GM12878 (cell line): ENCODE measurements at regions not wholly inside any gene's neighbourhood (a gene's known extent, or its start where the extent isn't known, plus 50 kb on each side); places are given as distances from the start of the nearest gene placed in this dataset.

Source experiments
- ATAC-seq: fragments of 200-7000 bp; cut with Tn5 transposase; 3 replicates; pipeline ENCODE4 v1.9.1; 2020; ENCODE audit warnings: mild to moderate bottlenecking, moderate library complexity
- BruUV-seq: library from RNA; stranded (reverse); fragments of 400-500 nt; replicated peaks from 2 replicates; lab custom pipeline; 2021; lab: Mats Ljungman, UMichigan
- CTCF ChIA-PET: fragments of 300-600 bp; sonication (Branson Sonifier 250); formaldehyde crosslinking; extraction: SDS; loops from one replicate; lab custom pipeline; 2021; ENCODE audit warnings: inconsistent platforms; lab: Yijun Ruan, JAX
- POLR2A ChIA-PET: fragments of 350-600 bp; formaldehyde crosslinking; extraction: SDS; loops from one replicate; lab custom pipeline; 2021; ENCODE audit warnings: inconsistent platforms; lab: Charles Lee
- RAD21 ChIA-PET: fragments of 300-600 bp; sonication (Branson Sonifier 250); formaldehyde crosslinking; loops from one replicate; lab custom pipeline; 2023; ENCODE audit warnings: antibody characterized with exemption; ENCODE audit not compliant: unreplicated experiment; lab: Charles Lee
- SMC1A ChIA-PET: fragments of 300-600 bp; sonication (Branson Sonifier 250); formaldehyde crosslinking; loops from one replicate; lab custom pipeline; 2023; ENCODE audit not compliant: unreplicated experiment, uncharacterized antibody; lab: Charles Lee
- DNase-seq: peaks from one replicate; pipeline ENCODE4 v3.0.0-alpha.2; 2011; ENCODE audit warnings: low read depth, low spot score
- FAIRE-seq: peaks from 3 replicates; lab custom pipeline; 2011; peaks lifted over from hg19 to GRCh38; lab: Jason Lieb, UNC
- H2AFZ ChIP-seq: 2 replicates; pipeline ENCODE4 v1.6.0; 2011; ENCODE audit warnings: low read depth, low read length, control low read depth; ENCODE audit not compliant: control insufficient read depth
- H3K27ac ChIP-seq: 2 replicates; pipeline ENCODE4 v1.5.1; 2011; ENCODE audit warnings: control low read depth; ENCODE audit not compliant: control insufficient read depth, insufficient read depth
- H3K27me3 ChIP-seq, 2 experiments: replicated peaks in 1 of 2; 2 replicates each; pipeline versions ENCODE4 v1.6.0 to v1.6.1; 2011; ENCODE audit warnings: low read length in 1 of 2; ENCODE audit not compliant: control insufficient read depth in 2 of 2, insufficient read depth in 2 of 2
- H3K36me3 ChIP-seq, 2 experiments: 2 replicates each; pipeline ENCODE4 v1.5.1; 2011; ENCODE audit warnings: low read length in 1 of 2; ENCODE audit not compliant: control insufficient read depth in 2 of 2, insufficient read depth in 2 of 2
- H3K4me1 ChIP-seq: 2 replicates; pipeline ENCODE4 v1.6.1; 2011; ENCODE audit warnings: mild to moderate bottlenecking, low read length, moderate library complexity, mixed read lengths; ENCODE audit not compliant: control insufficient read depth, insufficient read depth
- H3K4me2 ChIP-seq: 2 replicates; pipeline ENCODE4 v1.6.0; 2011; ENCODE audit warnings: control low read depth; ENCODE audit not compliant: control insufficient read depth, insufficient read depth
- H3K4me3 ChIP-seq: fragments of 200-600 bp; sonication (generic); 2 replicates; pipeline ENCODE4 v1.5.1; 2016
- H3K79me2 ChIP-seq: 2 replicates; pipeline ENCODE4 v1.6.0; 2011; ENCODE audit warnings: low read length; ENCODE audit not compliant: control insufficient read depth, insufficient read depth
- H3K9ac ChIP-seq: 2 replicates; pipeline ENCODE4 v1.8.0; 2011; ENCODE audit warnings: low read length, control low read depth, mixed read lengths; ENCODE audit not compliant: control insufficient read depth, insufficient read depth
- H3K9me3 ChIP-seq: replicated peaks from 3 replicates; pipeline ENCODE4 v1.5.1; 2011; ENCODE audit warnings: mild to moderate bottlenecking, low read length; ENCODE audit not compliant: control insufficient read depth, insufficient read depth
- H4K20me1 ChIP-seq: 2 replicates; pipeline ENCODE4 v1.6.0; 2011; ENCODE audit not compliant: control insufficient read depth, insufficient read depth
- HDAC2 ChIP-seq: fragments of 200-600 bp; sonication (generic); IDR thresholded peaks from 2 replicates; pipeline ENCODE4 v1.6.1; 2017
- PAX8 ChIP-seq: fragments of 450-650 bp; IDR thresholded peaks from 2 replicates; pipeline ENCODE4 v1.6.1; 2017; ENCODE audit warnings: mild to moderate bottlenecking, moderate library complexity
- RBBP5 ChIP-seq: fragments of 200-600 bp; sonication (generic); conservative IDR thresholded peaks from 2 replicates; pipeline ENCODE4 v1.6.1; 2016
- REST ChIP-seq: IDR thresholded peaks from 2 replicates; pipeline ENCODE4 v1.6.1; 2012; ENCODE audit warnings: mild to moderate bottlenecking, low read depth, low read length
- RUNX3 ChIP-seq: IDR thresholded peaks from 2 replicates; pipeline ENCODE4 v1.6.1; 2012; ENCODE audit warnings: low read length, inconsistent platforms
- ZNF24 ChIP-seq: fragments of 450-650 bp; IDR thresholded peaks from 2 replicates; pipeline ENCODE4 v1.6.1; 2017; ENCODE audit warnings: antibody characterized with exemption, mild to moderate bottlenecking
- WGBS: methylation state at CpG from one replicate; pipeline ENCODE4 v1.1.6; 2016; ENCODE audit warnings: low lambda C conversion rate; ENCODE audit not compliant: insufficient replicate concordance, insufficient coverage; ENCODE audit errors: missing lambda C conversion rate; 5-methylcytosine and 5-hydroxymethylcytosine counted together
- in situ Hi-C: fragments of 300-500 bp; cut with MboI; formaldehyde crosslinking; loops from 9 replicates; pipeline ENCODE4 v1.14.3; 2018; ENCODE audit warnings: mixed read lengths
- intact Hi-C: fragments of 100-400 bp; cut with micrococcal nuclease; formaldehyde crosslinking; loops from one replicate; pipeline ENCODE4 v1.14.2; 2022; ENCODE audit not compliant: unreplicated experiment
- TF ChIP-seq, protein P1 (sequence below), 3 experiments: IDR thresholded peaks in 2 of 3; conservative IDR thresholded peaks in 1 of 3; 2 replicates each; pipeline ENCODE4 v1.5.1; 2011; ENCODE audit warnings: low read depth in 3 of 3, low read length in 3 of 3, mild to moderate bottlenecking in 3 of 3, control low read depth in 2 of 3, moderate library complexity in 2 of 3, inconsistent platforms in 1 of 3, mixed read lengths in 1 of 3; ENCODE audit not compliant: control insufficient read depth in 2 of 3, insufficient read depth in 1 of 3; ENCODE audit errors: extremely low read depth in 1 of 3
- TF ChIP-seq, protein P2 (sequence below): fragments of 450-650 bp; conservative IDR thresholded peaks from 2 replicates; pipeline ENCODE4 v1.6.1; 2017; ENCODE audit warnings: mild to moderate bottlenecking, moderate library complexity
- TF ChIP-seq, protein P3 (sequence below): IDR thresholded peaks from 2 replicates; pipeline ENCODE4 v1.6.1; 2011; ENCODE audit warnings: low read depth, mild to moderate bottlenecking, low read length, moderate library complexity, borderline replicate concordance; ENCODE audit errors: extremely low read depth
- TF ChIP-seq, protein P4 (sequence below): fragments of 450-650 bp; IDR thresholded peaks from 2 replicates; pipeline ENCODE4 v1.6.1; 2017; ENCODE audit warnings: mild to moderate bottlenecking, moderate library complexity
- TF ChIP-seq, protein P5 (sequence below): fragments of 450-650 bp; IDR thresholded peaks from 2 replicates; pipeline ENCODE4 v1.6.1; 2017; ENCODE audit warnings: borderline replicate concordance

- ATAC-seq, result no peak
- no peak overlapping the region for H3K4me3 ChIP-seq
- RAD21 ChIA-PET, result no interaction called here
- no peaks in the 10 kb centered on the region for H3K79me2 ChIP-seq
- 25% methylated on average over 2 of the region's 2 CpGs for WGBS
- FAIRE-seq, result no peak
- no peaks in the 10 kb centered on the region for H4K20me1 ChIP-seq
- no peak overlapping the region for H3K4me2 ChIP-seq
- POLR2A ChIA-PET, result no interaction called here
- no peak for DNase-seq
- H3K4me1 ChIP-seq, result no peaks in the 10 kb centered on the region
- H3K9ac ChIP-seq, result no peak overlapping the region
- intact Hi-C loops, result no loop called here
- H3K27ac ChIP-seq, result no peak overlapping the region
- no peak overlapping the region for H2AFZ ChIP-seq
- CTCF ChIA-PET, result no interaction called here
- BruUV-seq, result no TSS peak
- no peaks in the 10 kb centered on the region; a peak in 1 of 4 replicates for H3K27me3 ChIP-seq
- in situ Hi-C loops, result no loop called here
- H3K36me3 ChIP-seq, result no peaks in the 10 kb centered on the region
- H3K9me3 ChIP-seq, result no peaks in the 10 kb centered on the region; the same call in 2 of the 3 replicates
- SMC1A ChIA-PET, result no interaction called here
- TF ChIP-seq RBBP5, result no peak
- TF ChIP-seq, protein P1, sequence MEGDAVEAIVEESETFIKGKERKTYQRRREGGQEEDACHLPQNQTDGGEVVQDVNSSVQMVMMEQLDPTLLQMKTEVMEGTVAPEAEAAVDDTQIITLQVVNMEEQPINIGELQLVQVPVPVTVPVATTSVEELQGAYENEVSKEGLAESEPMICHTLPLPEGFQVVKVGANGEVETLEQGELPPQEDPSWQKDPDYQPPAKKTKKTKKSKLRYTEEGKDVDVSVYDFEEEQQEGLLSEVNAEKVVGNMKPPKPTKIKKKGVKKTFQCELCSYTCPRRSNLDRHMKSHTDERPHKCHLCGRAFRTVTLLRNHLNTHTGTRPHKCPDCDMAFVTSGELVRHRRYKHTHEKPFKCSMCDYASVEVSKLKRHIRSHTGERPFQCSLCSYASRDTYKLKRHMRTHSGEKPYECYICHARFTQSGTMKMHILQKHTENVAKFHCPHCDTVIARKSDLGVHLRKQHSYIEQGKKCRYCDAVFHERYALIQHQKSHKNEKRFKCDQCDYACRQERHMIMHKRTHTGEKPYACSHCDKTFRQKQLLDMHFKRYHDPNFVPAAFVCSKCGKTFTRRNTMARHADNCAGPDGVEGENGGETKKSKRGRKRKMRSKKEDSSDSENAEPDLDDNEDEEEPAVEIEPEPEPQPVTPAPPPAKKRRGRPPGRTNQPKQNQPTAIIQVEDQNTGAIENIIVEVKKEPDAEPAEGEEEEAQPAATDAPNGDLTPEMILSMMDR (IDR thresholded peaks at IDR 0.05 in 2 of 3, conservative IDR thresholded peaks at IDR 0.05 in 1 of 3; ENCODE audit: control insufficient read depth in 2 of 3, extremely low read depth in 1 of 3, insufficient read depth in 1 of 3, low read depth in 3 of 3, low read length in 3 of 3), result no peak
- TF ChIP-seq, protein P2, sequence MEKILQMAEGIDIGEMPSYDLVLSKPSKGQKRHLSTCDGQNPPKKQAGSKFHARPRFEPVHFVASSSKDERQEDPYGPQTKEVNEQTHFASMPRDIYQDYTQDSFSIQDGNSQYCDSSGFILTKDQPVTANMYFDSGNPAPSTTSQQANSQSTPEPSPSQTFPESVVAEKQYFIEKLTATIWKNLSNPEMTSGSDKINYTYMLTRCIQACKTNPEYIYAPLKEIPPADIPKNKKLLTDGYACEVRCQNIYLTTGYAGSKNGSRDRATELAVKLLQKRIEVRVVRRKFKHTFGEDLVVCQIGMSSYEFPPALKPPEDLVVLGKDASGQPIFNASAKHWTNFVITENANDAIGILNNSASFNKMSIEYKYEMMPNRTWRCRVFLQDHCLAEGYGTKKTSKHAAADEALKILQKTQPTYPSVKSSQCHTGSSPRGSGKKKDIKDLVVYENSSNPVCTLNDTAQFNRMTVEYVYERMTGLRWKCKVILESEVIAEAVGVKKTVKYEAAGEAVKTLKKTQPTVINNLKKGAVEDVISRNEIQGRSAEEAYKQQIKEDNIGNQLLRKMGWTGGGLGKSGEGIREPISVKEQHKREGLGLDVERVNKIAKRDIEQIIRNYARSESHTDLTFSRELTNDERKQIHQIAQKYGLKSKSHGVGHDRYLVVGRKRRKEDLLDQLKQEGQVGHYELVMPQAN, result no peak
- no peak for TF ChIP-seq ZNF24
- TF ChIP-seq RUNX3, result no peak
- no peak for TF ChIP-seq REST
- TF ChIP-seq PAX8, result no peak
- no peak for TF ChIP-seq HDAC2
- TF ChIP-seq, protein P3, sequence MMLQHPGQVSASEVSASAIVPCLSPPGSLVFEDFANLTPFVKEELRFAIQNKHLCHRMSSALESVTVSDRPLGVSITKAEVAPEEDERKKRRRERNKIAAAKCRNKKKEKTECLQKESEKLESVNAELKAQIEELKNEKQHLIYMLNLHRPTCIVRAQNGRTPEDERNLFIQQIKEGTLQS, result no peak
- TF ChIP-seq, protein P4, sequence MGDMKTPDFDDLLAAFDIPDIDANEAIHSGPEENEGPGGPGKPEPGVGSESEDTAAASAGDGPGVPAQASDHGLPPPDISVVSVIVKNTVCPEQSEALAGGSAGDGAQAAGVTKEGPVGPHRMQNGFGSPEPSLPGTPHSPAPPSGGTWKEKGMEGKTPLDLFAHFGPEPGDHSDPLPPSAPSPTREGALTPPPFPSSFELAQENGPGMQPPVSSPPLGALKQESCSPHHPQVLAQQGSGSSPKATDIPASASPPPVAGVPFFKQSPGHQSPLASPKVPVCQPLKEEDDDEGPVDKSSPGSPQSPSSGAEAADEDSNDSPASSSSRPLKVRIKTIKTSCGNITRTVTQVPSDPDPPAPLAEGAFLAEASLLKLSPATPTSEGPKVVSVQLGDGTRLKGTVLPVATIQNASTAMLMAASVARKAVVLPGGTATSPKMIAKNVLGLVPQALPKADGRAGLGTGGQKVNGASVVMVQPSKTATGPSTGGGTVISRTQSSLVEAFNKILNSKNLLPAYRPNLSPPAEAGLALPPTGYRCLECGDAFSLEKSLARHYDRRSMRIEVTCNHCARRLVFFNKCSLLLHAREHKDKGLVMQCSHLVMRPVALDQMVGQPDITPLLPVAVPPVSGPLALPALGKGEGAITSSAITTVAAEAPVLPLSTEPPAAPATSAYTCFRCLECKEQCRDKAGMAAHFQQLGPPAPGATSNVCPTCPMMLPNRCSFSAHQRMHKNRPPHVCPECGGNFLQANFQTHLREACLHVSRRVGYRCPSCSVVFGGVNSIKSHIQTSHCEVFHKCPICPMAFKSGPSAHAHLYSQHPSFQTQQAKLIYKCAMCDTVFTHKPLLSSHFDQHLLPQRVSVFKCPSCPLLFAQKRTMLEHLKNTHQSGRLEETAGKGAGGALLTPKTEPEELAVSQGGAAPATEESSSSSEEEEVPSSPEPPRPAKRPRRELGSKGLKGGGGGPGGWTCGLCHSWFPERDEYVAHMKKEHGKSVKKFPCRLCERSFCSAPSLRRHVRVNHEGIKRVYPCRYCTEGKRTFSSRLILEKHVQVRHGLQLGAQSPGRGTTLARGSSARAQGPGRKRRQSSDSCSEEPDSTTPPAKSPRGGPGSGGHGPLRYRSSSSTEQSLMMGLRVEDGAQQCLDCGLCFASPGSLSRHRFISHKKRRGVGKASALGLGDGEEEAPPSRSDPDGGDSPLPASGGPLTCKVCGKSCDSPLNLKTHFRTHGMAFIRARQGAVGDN, result no peak
- TF ChIP-seq, protein P5, sequence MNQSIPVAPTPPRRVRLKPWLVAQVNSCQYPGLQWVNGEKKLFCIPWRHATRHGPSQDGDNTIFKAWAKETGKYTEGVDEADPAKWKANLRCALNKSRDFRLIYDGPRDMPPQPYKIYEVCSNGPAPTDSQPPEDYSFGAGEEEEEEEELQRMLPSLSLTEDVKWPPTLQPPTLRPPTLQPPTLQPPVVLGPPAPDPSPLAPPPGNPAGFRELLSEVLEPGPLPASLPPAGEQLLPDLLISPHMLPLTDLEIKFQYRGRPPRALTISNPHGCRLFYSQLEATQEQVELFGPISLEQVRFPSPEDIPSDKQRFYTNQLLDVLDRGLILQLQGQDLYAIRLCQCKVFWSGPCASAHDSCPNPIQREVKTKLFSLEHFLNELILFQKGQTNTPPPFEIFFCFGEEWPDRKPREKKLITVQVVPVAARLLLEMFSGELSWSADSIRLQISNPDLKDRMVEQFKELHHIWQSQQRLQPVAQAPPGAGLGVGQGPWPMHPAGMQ, result no peak
Observed at GRCh38 chr5:54626407-54626806, 108.8 kb downstream of the SNX18 start.
